Astrocyte (in vitro differentiated cells and primary cell): ENCODE measurements at regions not wholly inside any gene's neighbourhood (a gene's known extent, or its start where the extent isn't known, plus 50 kb on each side); places are given as distances from the start of the nearest gene placed in this dataset.

Experiments used
- DNase-seq: peaks from one replicate; pipeline ENCODE4 v3.0.0-alpha.2; 2010; ENCODE audit warnings: low read depth
- FAIRE-seq: peaks from 2 replicates; lab custom pipeline; 2011; peaks lifted over from hg19 to GRCh38; lab: Jason Lieb, UNC
- H2AFZ ChIP-seq: 2 replicates; pipeline ENCODE4 v1.6.0; 2012; ENCODE audit warnings: low read depth, low read length, inconsistent platforms
- H3K27ac ChIP-seq: 2 replicates; pipeline ENCODE4 v1.5.1; 2011; ENCODE audit warnings: low read depth, low read length, inconsistent platforms
- H3K27me3 ChIP-seq: 2 replicates; pipeline ENCODE4 v1.6.0; 2011; ENCODE audit warnings: low read length, inconsistent platforms; ENCODE audit not compliant: insufficient read depth
- H3K36me3 ChIP-seq: 2 replicates; pipeline ENCODE4 v1.5.1; 2011; ENCODE audit warnings: low read length, inconsistent platforms; ENCODE audit not compliant: insufficient read depth
- H3K4me1 ChIP-seq: 2 replicates; pipeline ENCODE4 v1.5.1; 2011; ENCODE audit warnings: low read length, inconsistent platforms; ENCODE audit not compliant: insufficient read depth
- H3K4me2 ChIP-seq: 2 replicates; pipeline ENCODE4 v1.6.0; 2012; ENCODE audit warnings: low read length, inconsistent platforms
- H3K4me3 ChIP-seq: 2 replicates; pipeline ENCODE4 v1.5.1; 2011; ENCODE audit warnings: low read depth, mild to moderate bottlenecking, low read length, inconsistent platforms; ENCODE audit not compliant: insufficient read depth
- H3K79me2 ChIP-seq: 2 replicates; pipeline ENCODE4 v1.6.0; 2012; ENCODE audit warnings: mild to moderate bottlenecking, low read length, inconsistent platforms; ENCODE audit not compliant: insufficient read depth
- H3K9ac ChIP-seq: 2 replicates; pipeline ENCODE4 v1.6.0; 2012; ENCODE audit warnings: mild to moderate bottlenecking, low read length, inconsistent platforms
- H3K9me3 ChIP-seq: 2 replicates; pipeline ENCODE4 v1.5.1; 2012; ENCODE audit warnings: low read depth, mild to moderate bottlenecking, low read length, inconsistent platforms; ENCODE audit not compliant: insufficient read depth
- H4K20me1 ChIP-seq: 2 replicates; pipeline ENCODE4 v1.6.0; 2012; ENCODE audit warnings: low read length, inconsistent platforms; ENCODE audit not compliant: insufficient read depth
- H3K27ac Mint-ChIP-seq: one replicate; pipeline ENCODE4 v1.8.0; 2021; ENCODE audit warnings: mild to moderate bottlenecking, mixed read lengths; ENCODE audit not compliant: unreplicated experiment
- H3K27me3 Mint-ChIP-seq: one replicate; pipeline ENCODE4 v1.8.0; 2021; ENCODE audit warnings: low read depth, mixed read lengths; ENCODE audit not compliant: unreplicated experiment
- H3K36me3 Mint-ChIP-seq: one replicate; pipeline ENCODE4 v1.8.0; 2021; ENCODE audit warnings: low read depth, mixed read lengths; ENCODE audit not compliant: unreplicated experiment
- H3K4me1 Mint-ChIP-seq: one replicate; pipeline ENCODE4 v1.8.0; 2021; ENCODE audit warnings: low read depth, mixed read lengths; ENCODE audit not compliant: unreplicated experiment
- H3K4me3 Mint-ChIP-seq: one replicate; pipeline ENCODE4 v1.8.0; 2021; ENCODE audit warnings: mild to moderate bottlenecking, moderate library complexity, mixed read lengths; ENCODE audit not compliant: unreplicated experiment
- H3K9me3 Mint-ChIP-seq: one replicate; pipeline ENCODE4 v1.8.0; 2021; ENCODE audit warnings: mild to moderate bottlenecking, mixed read lengths; ENCODE audit not compliant: unreplicated experiment
- CTCF ChIP-seq: IDR thresholded peaks from 2 replicates; pipeline ENCODE4 v1.5.1; 2011; ENCODE audit warnings: low read depth, mild to moderate bottlenecking, inconsistent platforms, low read length, moderate library complexity; ENCODE audit not compliant: insufficient read depth
- EZH2 ChIP-seq: IDR thresholded peaks from 2 replicates; pipeline ENCODE4 v1.6.1; 2012; ENCODE audit warnings: mild to moderate bottlenecking, low read length, inconsistent platforms; ENCODE audit not compliant: insufficient read depth

GRCh38 chr2:52658598-52658997 lies 1109.0 kb upstream of the CHAC2 start:
- peak; percentile 56 for FAIRE-seq
- no peaks in the 10 kb centered on the region for H3K79me2 ChIP-seq
- H3K4me1 Mint-ChIP-seq = peaks cover 19% of the 10 kb centered on the region
- H3K4me3 ChIP-seq = no peak overlapping the region
- no peaks in the 10 kb centered on the region for H3K36me3 Mint-ChIP-seq
- peak overlapping the region; percentile 58 for H3K9ac ChIP-seq
- H3K27ac ChIP-seq = peak overlapping the region; percentile 64
- no peaks in the 10 kb centered on the region for H3K36me3 ChIP-seq
- peak overlapping the region; percentile 80 for H3K27ac Mint-ChIP-seq
- H3K9me3 Mint-ChIP-seq = no peaks in the 10 kb centered on the region
- H2AFZ ChIP-seq = no peak overlapping the region
- H3K9me3 ChIP-seq = no peaks in the 10 kb centered on the region
- H3K4me3 Mint-ChIP-seq = no peak overlapping the region
- no peak for TF ChIP-seq CTCF
- TF ChIP-seq EZH2 = no peak
- DNase-seq = peak; percentile 100
- H3K27me3 ChIP-seq = no peaks in the 10 kb centered on the region
- peaks cover 9% of the 10 kb centered on the region for H3K4me1 ChIP-seq
- H4K20me1 ChIP-seq = no peaks in the 10 kb centered on the region
- peak overlapping the region; percentile 52 for H3K4me2 ChIP-seq
- H3K27me3 Mint-ChIP-seq = no peaks in the 10 kb centered on the region

GRCh38 chr2:52639692-52640091 lies 1127.9 kb upstream of the CHAC2 start:
- H3K9me3 ChIP-seq = no peaks in the 10 kb centered on the region
- H3K4me3 Mint-ChIP-seq = no peak overlapping the region
- no peaks in the 10 kb centered on the region for H3K27me3 Mint-ChIP-seq
- TF ChIP-seq EZH2 (no peak), CTCF (no peak)
- no peak overlapping the region for H3K27ac Mint-ChIP-seq
- H3K4me2 ChIP-seq = no peak overlapping the region
- no peaks in the 10 kb centered on the region for H4K20me1 ChIP-seq
- no peaks in the 10 kb centered on the region for H3K4me1 Mint-ChIP-seq
- no peaks in the 10 kb centered on the region for H3K4me1 ChIP-seq
- no peaks in the 10 kb centered on the region for H3K36me3 ChIP-seq
- no peak overlapping the region for H3K4me3 ChIP-seq
- H3K36me3 Mint-ChIP-seq = no peaks in the 10 kb centered on the region
- DNase-seq = peak; percentile 49
- peaks cover 5% of the 10 kb centered on the region for H3K9me3 Mint-ChIP-seq
- H3K79me2 ChIP-seq = no peaks in the 10 kb centered on the region
- FAIRE-seq = no peak
- no peak overlapping the region for H3K27ac ChIP-seq
- H2AFZ ChIP-seq = no peak overlapping the region
- no peaks in the 10 kb centered on the region for H3K27me3 ChIP-seq
- H3K9ac ChIP-seq = no peak overlapping the region

- no peak for FAIRE-seq
Observed at GRCh38 chr2:52632543-52632942, 1135.1 kb upstream of the CHAC2 start.

More at GRCh38 chr2:52632543-52632942, 1135.1 kb upstream of the CHAC2 start:
- TF ChIP-seq CTCF (no peak), EZH2 (no peak)
- no peak overlapping the region for H3K4me2 ChIP-seq
- no peak overlapping the region for H3K9ac ChIP-seq
- H3K4me3 ChIP-seq = no peak overlapping the region
- Mint-ChIP-seq H3K4me3 (no peak overlapping the region), H3K4me1 (no peaks in the 10 kb centered on the region), H3K36me3 (no peaks in the 10 kb centered on the region), H3K27ac (no peak overlapping the region), H3K27me3 (no peaks in the 10 kb centered on the region), H3K9me3 (no peaks in the 10 kb centered on the region)
- H4K20me1 ChIP-seq = no peaks in the 10 kb centered on the region
- no peaks in the 10 kb centered on the region for H3K4me1 ChIP-seq
- no peaks in the 10 kb centered on the region for H3K9me3 ChIP-seq
- no peaks in the 10 kb centered on the region for H3K36me3 ChIP-seq
- no peaks in the 10 kb centered on the region for H3K27me3 ChIP-seq
- no peak overlapping the region for H2AFZ ChIP-seq
- no peak overlapping the region for H3K27ac ChIP-seq
- no peak for DNase-seq
- H3K79me2 ChIP-seq = no peaks in the 10 kb centered on the region
